ENCODE measurements at regions not wholly inside any gene's neighbourhood (a gene's known extent, or its start where the extent isn't known, plus 50 kb on each side); places are given as distances from the start of the nearest gene placed in this dataset.

GRCh38 chr3:31096661-31097395, 202.4 kb upstream of the GADL1 start (continued):
- TF ChIP-seq ATF7 (IDR thresholded peaks at IDR 0.05), result no peak
- TF ChIP-seq ATF7 (CRISPR knock-in tag; IDR thresholded peaks at IDR 0.05), result no peak
- TF ChIP-seq, protein P1, sequence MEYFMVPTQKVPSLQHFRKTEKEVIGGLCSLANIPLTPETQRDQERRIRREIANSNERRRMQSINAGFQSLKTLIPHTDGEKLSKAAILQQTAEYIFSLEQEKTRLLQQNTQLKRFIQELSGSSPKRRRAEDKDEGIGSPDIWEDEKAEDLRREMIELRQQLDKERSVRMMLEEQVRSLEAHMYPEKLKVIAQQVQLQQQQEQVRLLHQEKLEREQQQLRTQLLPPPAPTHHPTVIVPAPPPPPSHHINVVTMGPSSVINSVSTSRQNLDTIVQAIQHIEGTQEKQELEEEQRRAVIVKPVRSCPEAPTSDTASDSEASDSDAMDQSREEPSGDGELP (IDR thresholded peaks at IDR 0.05; ENCODE audit: borderline replicate concordance, low read depth), result no peak
- TF ChIP-seq NFE2L1 (CRISPR knock-in tag; IDR thresholded peaks at IDR 0.05; ENCODE audit: borderline replicate concordance), result no peak
- TF ChIP-seq FOXM1 (CRISPR knock-in tag; IDR thresholded peaks at IDR 0.05), result no peak
- TF ChIP-seq, protein P2, sequence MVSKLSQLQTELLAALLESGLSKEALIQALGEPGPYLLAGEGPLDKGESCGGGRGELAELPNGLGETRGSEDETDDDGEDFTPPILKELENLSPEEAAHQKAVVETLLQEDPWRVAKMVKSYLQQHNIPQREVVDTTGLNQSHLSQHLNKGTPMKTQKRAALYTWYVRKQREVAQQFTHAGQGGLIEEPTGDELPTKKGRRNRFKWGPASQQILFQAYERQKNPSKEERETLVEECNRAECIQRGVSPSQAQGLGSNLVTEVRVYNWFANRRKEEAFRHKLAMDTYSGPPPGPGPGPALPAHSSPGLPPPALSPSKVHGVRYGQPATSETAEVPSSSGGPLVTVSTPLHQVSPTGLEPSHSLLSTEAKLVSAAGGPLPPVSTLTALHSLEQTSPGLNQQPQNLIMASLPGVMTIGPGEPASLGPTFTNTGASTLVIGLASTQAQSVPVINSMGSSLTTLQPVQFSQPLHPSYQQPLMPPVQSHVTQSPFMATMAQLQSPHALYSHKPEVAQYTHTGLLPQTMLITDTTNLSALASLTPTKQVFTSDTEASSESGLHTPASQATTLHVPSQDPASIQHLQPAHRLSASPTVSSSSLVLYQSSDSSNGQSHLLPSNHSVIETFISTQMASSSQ (IDR thresholded peaks at IDR 0.05; ENCODE audit: low read depth), result no peak
- TF ChIP-seq, protein P2 (CRISPR knock-in tag; IDR thresholded peaks at IDR 0.05; ENCODE audit: borderline replicate concordance), result no peak
- no peak for TF ChIP-seq RFX1 (IDR thresholded peaks at IDR 0.05)
- TF ChIP-seq, protein P3, sequence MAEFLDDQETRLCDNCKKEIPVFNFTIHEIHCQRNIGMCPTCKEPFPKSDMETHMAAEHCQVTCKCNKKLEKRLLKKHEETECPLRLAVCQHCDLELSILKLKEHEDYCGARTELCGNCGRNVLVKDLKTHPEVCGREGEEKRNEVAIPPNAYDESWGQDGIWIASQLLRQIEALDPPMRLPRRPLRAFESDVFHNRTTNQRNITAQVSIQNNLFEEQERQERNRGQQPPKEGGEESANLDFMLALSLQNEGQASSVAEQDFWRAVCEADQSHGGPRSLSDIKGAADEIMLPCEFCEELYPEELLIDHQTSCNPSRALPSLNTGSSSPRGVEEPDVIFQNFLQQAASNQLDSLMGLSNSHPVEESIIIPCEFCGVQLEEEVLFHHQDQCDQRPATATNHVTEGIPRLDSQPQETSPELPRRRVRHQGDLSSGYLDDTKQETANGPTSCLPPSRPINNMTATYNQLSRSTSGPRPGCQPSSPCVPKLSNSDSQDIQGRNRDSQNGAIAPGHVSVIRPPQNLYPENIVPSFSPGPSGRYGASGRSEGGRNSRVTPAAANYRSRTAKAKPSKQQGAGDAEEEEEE (CRISPR knock-in tag; IDR thresholded peaks at IDR 0.05; ENCODE audit: borderline replicate concordance), result no peak
- TF ChIP-seq CBX5 (CRISPR knock-in tag; IDR thresholded peaks at IDR 0.05; ENCODE audit: borderline replicate concordance), result no peak
- no peak for TF ChIP-seq KMT2B (CRISPR knock-in tag; IDR thresholded peaks at IDR 0.05)

All from HepG2 (cell line).